GM18520 (cell line): ENCODE measurements at regions not wholly inside any gene's neighbourhood (a gene's known extent, or its start where the extent isn't known, plus 50 kb on each side); places are given as distances from the start of the nearest gene placed in this dataset.
A peak's percentile ranks its signal among the peaks of the same experiment; 100 is the strongest.

Experiments used
- ATAC-seq: cut with Tn5 transposase; IDR thresholded peaks from one replicate; pipeline ENCODE4 v1.9.1; 2021; ENCODE audit not compliant: unreplicated experiment

DNA sequence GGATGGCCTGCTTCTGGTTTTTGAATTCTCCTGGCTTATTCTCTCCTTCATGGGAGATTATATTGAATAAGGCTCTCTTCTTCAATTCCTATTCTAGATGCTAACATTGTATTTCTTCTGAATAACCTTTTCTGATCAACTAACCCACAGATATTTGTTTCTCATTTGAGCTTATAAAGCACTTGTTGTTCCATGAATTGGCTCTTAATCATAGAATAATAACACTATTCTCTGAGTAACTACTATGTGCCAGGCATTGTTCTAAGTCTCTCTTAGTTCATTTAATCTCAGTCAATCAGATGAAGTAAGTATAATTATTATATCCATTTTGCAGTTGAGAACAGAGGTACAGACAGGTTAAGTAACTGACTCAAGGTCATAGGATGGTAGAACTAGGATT is 136.3 kb upstream of the MLIP start:
- ATAC-seq = no peak

GRCh38 chr6:53975941-53976615 is 135.2 kb upstream of the MLIP start:
- ATAC-seq = no peak

DNA sequence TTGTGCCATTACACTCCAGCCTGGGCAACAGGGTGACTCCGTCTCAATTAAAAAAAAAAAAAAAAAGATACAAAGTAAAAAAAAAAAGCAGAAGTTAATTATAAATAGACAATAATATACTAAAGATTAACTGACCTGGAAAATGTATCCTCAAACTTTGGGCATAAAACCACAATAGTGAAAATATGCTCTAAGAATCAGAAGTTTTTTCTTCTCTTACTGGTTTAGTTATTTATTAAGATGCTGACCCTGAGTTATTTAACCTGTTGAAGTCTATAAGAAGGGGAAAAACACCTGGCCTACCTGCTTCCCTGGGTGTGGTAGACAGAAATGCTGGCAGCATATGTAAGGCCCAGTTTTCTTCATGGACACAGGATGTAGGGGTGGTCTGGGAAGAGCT is 133.7 kb upstream of the MLIP start:
- ATAC-seq = no peak

DNA sequence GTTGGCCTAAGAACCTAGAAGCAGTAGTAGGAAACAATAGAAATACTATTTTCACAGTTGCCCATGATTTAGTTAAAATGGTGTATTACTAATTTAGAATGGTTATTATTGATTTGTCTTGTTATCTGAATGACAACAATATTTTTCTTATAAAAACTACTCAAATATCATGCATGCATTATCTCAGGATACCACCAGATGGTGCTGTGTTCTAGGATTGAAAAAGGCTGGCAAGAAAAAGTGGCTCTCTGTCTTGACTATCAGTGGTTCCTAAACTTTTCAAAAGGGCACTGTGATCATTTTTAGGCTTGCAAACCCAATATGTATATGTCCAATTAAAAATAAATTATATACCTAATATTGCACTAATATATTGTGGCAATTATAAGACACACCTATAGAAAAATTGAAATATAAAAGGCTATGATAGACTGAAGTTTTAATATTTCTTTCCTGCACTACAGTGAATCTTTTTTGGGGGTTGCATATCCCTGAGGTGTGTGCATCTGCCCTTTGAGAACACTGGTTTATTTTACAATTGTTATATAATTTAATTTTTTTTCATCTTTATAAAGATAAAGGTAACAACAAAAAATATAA is 131.7 kb upstream of the MLIP start:
- no peak for ATAC-seq

- ATAC-seq = no peak
Measured at GRCh38 chr6:53982366-53983050, 128.7 kb upstream of the MLIP start.

GRCh38 chr6:53983301-53983700 is 127.9 kb upstream of the MLIP start:
- ATAC-seq = no peak

GRCh38 chr6:53984163-53984562 is 127.1 kb upstream of the MLIP start:
- no peak for ATAC-seq

DNA sequence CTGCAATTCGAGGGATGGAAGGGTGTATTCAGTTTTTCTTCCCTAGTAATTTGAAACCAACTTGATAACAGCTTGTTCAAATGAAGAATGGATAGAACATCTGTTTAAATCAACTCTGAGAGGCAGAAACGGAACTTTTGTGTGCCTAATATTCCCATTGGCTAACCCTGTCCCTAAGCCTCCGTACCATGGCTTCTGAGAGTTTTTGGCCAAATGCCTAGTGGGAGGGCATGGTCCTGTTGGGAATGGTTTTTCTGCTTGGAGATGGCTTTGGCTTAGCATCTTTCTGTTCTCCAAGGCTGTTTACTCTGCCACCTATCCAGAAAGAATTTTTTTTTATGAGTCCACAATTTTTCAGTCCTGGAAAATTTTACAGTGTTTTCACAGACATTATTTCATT is 126.7 kb upstream of the MLIP start:
- no peak for ATAC-seq

DNA sequence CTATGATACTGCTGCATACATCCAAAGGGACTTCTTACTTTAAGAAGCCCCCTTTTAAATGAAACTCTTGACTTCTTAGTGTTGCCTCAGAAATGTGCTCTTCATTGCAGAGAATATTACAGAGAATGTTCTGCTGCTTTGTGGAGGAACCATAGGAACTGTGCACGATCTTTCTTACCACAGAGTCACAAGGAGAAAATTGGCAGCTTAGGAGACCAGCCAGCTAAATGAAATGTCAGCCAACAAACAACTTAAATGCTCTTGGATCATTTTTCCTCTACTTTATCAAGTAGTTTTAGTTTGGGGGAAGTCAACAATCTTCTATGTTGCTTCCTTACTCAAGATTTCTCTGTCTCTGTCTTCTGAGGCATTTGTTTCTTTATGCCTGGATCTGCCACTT is 125.9 kb upstream of the MLIP start:
- ATAC-seq = no peak

DNA sequence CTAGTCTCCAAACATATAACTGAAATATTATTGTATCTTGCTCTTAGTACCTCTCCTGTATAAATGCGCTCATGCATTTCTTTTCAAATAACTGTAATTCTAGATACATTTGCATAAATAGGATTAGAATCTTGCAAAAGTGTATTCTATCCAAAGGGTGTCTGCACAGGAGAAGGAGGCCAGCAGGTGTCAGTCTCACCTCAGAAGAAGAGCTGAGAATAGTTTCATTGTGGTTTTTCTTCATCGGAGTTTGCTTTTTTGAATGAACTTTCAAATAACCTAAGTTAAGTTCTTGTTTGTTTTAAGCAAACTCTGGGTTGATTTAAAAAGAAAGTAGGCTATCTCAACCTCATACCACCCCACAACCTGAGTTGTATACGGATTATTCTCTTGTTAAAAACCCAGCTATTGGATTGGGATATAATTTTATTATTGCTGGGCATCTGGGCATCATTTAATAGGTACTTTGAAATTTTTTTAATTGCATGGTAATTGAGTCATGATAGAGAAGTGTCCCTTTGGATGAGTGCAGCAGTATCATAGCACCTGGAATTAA is 125.0 kb upstream of the MLIP start:
- ATAC-seq = peak; percentile 42

GRCh38 chr6:53986721-53987521 is 124.3 kb upstream of the MLIP start:
- ATAC-seq = no peak

DNA sequence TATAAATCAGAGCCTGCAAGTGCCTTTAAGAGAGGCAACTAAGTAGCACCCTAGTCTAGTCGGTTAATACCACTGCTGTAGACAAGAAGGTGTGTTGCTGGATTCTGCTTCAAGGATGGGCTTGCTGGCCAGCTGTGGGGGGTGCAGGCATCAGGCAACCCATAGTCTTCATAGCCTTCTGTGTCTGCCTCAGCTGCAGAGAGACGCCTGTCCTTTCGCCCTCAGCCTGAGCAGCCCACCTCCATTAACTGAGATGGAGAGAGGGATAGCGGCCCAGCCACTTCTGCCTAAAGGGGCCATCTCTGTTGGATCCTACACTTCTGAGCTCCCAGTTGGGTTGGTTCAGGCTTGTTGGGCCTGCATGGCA is 123.7 kb upstream of the MLIP start:
- no peak for ATAC-seq

GRCh38 chr6:53989504-53989903 is 121.7 kb upstream of the MLIP start:
- no peak for ATAC-seq

DNA sequence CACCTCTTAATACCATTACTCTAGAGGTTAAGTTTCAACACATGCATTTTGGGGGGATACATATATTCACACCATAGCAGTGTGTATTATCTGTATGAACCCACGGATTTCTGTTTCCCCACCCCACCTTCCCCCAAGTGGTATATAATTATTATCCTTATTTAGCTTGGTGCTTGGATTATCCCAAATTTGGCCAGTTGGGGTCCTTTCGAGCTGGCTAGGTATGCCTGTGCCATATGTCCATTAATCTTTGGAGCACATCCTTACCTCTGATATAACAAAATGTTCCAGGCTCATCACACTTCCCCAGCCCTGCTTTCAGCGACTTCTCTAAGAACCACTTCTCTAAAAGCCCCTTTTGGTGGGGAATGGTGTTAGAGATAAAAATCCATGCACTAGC is 118.7 kb upstream of the MLIP start:
- ATAC-seq = no peak

GRCh38 chr6:53994201-53994600 is 117.0 kb upstream of the MLIP start:
- no peak for ATAC-seq

- no peak for ATAC-seq
Measured at GRCh38 chr6:53995935-53996334, 115.3 kb upstream of the MLIP start.

GRCh38 chr6:53998303-53998702 is 112.9 kb upstream of the MLIP start:
- no peak for ATAC-seq

DNA sequence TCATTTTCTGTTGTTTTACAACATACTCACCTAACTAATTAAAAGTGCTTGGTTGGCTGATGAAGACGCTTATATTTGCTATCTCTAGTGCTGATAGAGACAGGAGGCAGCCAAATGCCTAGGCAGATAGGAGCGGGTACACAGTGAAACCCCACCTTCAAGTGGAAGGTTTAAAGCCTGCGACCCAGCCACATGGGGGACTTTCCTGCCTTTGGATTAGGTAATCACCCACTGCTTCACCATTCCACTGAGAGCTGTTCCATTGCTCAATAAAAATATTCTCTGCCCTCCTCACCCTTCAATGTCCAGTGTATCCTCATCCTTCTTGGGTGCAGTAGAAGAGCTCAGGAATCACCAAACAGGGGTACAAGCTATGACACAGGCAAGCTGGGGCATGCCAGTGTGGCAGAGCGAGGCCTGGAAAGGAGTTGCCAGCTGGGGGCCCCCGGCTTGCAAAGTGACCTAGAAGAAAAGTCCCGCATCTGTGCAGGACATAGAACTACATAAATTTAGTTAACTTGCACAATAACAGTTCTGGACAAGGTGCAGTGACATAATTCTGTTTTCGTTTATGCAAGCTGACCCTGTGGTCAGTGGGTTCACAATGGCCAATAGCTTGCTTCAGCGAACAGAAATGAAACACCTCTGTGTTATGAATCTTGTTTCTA is 112.0 kb upstream of the MLIP start:
- ATAC-seq = no peak

- ATAC-seq = no peak
Measured at GRCh38 chr6:54002116-54002515, 109.1 kb upstream of the MLIP start.

- ATAC-seq = no peak
Measured at GRCh38 chr6:54003316-54003715, 107.9 kb upstream of the MLIP start.

- ATAC-seq = no peak
Measured at GRCh38 chr6:54008589-54008988, 102.7 kb upstream of the MLIP start.
